NB4 (cell line): ENCODE measurements at regions not wholly inside any gene's neighbourhood (a gene's known extent, or its start where the extent isn't known, plus 50 kb on each side); places are given as distances from the start of the nearest gene placed in this dataset.

Experiments used
- CTCF ChIP-seq: IDR thresholded peaks from one replicate; pipeline ENCODE4 v1.5.1; 2012; ENCODE audit warnings: low read depth, low read length
- POLR2A ChIP-seq: IDR thresholded peaks from 2 replicates; pipeline ENCODE4 v1.6.1; 2011; ENCODE audit warnings: mild to moderate bottlenecking; ENCODE audit not compliant: insufficient read length; ENCODE audit errors: extremely low read depth

- TF ChIP-seq POLR2A (no peak), CTCF (no peak)
Measured at GRCh38 chr7:26046150-26046549, 105.8 kb upstream of the NFE2L3 start.
